NCI-H2081 treated with DMSO at 0.1 percent for 48 hours (cell line): ENCODE measurements at regions not wholly inside any gene's neighbourhood (a gene's known extent, or its start where the extent isn't known, plus 50 kb on each side); places are given as distances from the start of the nearest gene placed in this dataset.
"Not testable (repeated sequence)": the region's sequence is repeated elsewhere in the genome, so short reads cannot be mapped to it uniquely, and the experiment has no call there.

Experiments used
- DNase-seq: peaks from one replicate; lab custom pipeline; 2025; lab: John Stamatoyannopoulos, UW

DNA sequence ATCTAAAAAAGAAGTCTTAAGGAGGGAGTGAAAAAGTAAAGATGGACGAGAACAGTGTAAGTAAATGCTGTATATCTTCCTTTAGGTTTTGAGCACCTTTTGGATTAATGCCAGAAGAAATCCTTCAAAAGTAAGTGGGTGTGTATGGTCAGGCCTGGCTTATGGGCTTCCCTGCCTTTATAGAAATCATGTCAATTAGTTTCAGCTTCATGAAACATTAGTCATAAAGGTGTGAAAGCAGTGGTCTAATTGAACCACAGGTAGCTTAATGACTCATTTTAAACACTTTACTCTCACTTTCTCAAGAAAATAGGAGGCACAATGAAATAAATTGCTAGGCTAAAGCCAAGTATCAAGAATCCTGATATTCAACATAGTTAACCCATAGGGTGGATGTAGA is 467.4 kb upstream of the DPPA4 start:
- no peak for DNase-seq

DNA sequence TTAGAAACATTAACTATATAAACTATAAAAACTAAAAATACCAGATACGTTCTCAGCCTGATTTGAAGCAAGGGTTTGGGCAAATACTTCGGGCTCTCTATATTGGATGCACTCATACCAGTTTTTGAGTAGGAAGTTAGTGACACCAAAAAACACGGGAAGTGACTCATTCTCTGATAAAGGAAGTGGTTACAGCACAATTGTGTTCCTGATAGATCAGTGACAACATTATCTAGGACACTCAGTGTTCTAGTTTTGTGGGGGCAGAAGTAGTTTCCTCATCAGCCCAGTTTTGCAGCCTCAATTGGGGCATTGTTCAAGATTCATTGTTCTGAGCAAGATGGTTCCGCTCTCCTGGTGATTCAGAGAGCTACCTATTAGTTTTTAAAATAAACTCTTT is 469.6 kb upstream of the DPPA4 start:
- DNase-seq, result no peak

DNA sequence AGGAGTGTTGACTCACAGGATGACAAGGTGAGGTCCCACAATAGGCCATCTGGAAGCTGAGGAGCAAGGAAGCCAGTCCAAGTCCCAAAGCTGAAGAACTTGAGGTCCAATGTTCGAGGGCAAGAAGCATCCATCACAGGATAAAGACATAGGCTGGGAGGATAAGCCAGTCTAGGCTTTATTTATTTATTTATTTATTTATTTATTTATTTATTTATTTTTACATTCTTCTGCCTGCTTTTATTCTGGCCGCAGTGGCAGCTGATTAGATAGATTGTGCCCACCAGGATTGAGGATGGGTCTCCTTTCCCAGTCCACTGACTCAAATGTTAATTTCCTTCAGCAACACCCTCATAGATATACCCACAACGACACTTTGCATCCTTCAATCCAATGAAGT is 472.2 kb upstream of the DPPA4 start:
- DNase-seq, result no peak

DNA sequence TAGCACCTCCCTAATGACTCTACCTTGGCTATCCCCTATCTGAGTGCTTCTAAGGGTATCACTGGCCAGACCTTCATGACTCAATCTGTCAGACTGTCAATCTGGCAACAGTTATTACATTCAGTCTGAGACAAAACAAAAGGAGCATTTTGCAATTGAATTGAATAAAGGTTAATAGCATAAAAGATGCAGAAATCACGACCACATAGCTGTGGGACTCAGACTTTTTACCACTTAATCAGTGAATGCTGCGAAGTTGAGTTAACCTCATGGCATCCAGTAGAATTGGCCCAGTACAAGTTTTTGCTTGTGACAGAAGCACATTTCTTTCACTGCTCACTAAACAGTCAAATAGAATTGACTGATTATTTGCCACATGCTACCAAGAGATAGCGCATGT is 480.7 kb upstream of the DPPA4 start:
- no peak for DNase-seq

DNA sequence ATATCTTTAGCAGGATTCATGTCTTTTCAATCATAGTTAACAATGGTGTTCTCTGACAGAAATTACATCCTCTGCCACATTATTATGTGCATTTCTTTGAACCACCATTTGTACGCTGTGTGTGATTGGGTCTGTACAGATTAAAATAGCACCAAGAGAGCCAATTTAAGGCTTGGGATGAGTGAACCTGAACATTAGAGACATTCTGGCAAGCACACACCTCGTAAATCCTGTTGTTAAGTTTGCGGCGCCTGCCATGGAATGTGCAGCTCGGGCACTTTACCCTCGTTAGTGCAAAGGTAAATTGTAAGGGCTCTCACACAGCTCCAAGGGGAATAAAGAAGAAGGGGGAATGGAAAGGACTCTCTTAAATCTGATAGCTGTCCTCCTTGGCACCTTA is 482.4 kb upstream of the DPPA4 start:
- DNase-seq, result no peak

DNA sequence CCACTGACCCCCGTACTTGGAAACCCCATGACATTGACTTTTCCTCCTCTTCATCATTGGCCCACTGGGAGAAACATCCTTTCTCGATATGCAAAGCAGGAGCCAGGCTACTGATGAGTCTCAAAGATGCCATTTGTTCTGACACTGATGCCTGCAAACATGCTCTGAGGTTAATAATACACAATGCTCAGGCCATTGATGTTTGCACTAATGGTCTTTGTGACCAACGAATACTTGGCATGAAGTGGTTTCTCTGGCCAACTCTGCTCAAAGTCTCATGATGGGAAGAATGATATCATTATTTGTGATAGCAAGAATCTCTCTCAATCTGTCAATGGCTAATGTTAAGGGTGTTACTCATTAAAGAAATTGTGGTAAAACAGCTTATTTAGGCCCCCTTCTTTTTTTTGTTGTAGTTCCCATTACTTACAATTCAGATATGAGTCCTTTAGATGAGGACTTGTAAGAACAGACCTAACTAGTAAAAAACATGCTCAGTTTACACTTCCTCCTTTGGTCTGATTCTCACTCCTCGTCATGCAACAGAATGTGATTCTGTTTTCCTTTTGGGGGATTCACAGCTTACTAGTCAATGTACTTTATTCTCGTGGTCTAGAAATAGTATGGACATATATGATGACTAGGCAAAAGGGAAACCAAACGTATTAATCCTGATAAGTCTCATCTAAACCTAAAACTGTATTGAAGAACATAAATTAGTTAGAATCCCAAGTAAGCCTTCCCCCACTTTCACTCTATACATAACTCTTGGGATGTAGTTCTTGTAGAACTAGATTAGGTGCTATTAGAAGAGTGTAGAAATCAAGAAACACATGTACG is 488.8 kb upstream of the DPPA4 start:
- no peak for DNase-seq

DNA sequence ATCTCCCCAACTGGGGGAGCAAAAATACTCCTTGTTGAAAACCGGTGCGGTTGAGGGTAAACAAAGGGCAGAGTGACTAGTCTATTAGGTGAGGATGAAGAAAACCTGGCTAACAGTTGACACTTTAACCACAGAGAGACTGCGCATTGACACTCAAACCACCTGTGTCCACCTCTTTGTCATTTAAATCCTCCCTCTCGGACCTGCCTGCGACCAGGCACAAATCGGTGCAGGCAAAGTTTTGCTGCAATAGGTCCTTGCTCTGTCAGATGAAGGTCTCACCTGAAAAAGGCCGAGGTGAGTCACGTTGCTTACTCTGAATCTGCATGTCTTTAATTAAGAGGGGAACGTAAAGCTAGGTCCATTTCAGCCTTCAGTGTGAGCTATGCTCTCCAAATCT is 494.1 kb upstream of the DPPA4 start:
- no peak for DNase-seq

DNA sequence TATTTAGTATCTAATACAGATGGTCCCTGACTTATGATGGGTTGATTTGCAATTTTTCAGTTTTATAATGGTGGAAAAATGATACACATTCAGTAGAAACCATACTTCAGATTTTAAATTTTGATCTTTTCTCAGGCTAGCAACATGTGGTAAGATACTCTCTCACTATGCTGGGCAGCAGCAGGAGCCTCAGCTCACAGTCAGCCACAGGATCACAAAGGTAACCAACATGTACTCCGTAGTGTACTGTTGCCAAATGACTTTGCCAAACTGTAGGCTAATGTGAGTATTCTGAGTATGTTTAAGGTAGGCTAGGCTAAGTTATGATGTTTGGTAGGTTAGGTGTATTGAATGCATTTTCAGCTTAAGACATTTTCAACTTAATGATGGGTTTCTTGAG is 498.6 kb upstream of the DPPA4 start:
- DNase-seq, result no peak

DNA sequence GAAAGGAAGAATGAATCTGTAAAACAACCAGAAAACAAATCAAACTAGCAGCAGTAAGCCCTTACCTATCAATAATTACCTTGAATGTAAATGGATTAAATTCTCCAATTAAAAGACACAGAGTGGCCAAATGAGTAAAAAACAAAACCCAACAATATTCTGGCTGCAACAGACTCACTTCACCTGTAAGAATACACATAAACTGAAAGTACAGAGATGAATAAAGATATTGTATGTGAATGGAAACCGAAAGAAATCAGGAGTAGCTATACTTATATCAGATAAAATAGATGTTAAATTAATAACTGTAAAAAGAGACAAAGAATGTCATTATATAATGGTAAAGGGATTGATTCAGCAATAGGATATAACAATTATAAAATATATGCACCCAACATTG is 514.5 kb upstream of the DPPA4 start:
- DNase-seq, result no peak

DNA sequence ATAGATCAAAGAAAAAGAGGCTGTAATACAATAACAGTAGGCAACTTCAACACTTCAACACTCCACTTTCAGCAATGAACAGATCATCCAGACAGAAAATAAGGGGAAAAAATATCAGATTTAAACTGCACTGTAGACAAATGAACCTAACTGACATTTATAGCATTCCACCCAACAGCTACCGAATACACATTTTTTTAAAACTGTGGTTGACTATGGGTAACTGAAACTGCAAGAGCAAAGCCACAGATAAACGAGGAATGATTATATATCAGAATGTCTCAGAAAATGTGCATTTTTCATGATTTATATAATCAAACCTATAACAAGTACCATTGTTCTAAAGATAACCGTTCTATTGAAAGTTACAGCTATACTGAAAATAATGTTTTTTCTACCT is 514.9 kb upstream of the DPPA4 start:
- DNase-seq, result no peak

DNA sequence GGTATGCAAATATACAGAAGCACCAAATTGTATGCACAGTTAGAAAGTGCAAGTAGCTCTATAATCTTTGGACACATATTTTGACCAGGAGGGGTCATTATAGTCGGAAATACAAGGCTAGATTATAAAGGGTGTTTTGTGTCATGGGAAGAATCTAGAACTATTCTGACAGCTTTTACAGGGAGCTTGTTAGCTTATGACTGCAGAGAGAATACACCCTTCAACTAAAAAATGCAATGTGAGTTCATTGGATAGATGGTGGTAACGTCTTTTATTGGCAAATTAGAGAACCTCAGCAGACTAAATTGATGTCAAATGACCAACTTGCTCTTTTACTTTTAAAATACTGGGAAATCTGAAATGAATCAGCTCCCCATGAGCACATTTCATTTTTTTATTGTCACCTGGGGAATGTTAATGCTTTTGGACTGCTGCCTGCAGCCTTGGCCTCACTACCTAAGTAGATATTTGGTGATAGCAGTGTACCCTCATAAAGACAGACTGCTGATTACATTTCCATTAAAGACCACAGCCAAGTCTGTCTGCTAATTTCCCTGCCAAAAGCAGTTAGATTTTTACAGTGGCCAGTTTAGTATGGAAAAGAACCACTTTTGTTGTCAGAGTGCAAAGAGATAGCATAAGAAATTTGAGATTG is 515.9 kb upstream of the DPPA4 start:
- DNase-seq, result no peak

DNA sequence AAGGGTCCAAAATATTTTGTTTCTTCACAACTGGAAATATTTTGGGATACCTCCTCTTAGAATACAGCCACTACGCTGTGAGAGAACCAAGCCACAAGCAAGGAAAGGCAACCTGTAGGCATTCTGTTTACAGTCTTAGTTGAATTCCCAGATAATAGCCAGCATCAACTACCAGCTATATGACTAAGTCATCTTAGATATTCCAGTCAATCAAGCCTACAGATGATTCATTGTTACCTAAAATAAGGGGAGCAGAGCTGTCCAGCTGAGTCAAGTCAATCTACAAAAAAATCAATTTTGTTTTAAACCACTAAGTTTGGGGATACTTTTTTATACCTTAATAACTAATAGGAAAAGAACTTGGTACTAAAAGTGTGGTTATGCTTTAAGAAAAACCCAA is 526.4 kb upstream of the DPPA4 start:
- DNase-seq, result no peak

DNA sequence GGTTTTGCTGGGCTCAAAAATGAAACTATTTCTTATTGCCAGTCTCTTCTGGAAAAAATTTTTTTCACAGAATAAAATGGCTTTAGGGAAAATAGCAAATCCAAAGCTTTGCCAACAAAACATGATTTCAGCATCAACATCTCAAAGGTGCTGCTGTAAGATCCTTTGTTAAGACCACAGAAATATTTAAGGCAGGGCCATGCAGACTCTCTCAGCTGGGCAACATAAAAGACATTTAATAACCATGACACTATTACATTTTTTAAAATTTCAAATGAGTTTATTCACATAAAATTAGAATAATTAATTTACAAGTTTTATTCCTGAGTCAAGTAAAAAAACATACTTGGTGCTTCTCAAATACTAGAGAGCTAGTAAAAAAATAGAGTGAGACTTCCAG is 527.1 kb upstream of the DPPA4 start:
- DNase-seq, result no peak

DNA sequence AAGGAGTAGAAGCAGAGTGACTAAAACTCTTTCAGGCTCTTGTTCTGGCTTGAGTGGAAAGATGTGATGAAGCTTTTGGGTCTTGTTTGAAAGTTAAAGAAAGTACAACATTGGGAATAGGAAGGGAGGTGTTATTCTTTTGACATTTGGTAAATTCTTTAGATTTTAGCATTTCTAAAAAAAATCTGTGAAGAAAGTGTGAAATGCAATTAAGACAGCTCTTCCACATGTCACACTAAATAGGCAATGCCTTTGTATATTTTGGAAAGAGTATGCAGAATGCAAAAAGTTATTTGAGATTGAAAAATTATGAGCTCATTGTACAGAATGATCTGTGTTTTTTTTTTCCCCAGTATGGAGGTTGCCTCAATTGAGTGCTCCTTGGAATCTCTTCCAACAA is 532.2 kb upstream of the DPPA4 start:
- no peak for DNase-seq

DNA sequence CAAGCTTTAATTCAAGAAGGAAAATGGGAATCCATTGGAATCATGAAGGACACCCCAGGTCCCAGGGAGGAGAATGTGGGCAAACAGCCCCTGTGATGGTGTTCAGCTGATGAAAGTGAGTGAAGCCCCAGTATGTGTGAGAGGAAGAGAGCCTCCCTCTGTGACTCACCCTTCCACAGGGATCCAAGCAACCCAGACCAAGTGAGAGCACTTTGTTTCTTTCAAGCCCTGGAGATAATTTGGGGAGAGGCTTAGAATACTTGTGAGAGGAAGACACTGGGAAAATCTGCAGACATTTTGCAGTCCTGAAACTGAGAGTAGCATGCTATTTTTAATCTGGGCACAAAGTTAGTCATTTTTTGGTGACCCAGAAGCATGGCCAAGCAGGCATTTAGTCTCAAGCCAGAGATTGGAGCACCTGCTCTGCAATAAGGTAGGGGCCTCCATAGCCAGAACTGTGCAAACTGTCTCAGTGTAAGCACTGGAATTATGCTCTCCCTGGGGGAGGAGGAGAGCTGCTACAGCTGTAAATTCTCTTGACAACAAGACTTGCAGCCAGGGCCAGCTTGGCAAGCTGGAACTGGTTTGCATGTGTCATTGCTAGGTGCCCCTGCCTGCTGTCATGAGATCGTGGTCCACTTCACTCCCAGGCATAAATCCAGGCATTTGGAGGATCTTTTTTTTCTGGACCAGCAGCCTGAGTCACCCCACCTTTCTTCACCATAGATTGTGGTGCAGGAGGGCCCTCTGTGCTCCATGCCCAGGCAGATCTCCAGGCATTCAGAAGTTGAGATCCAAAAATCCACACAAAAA is 537.8 kb upstream of the DPPA4 start:
- DNase-seq, result no peak

DNA sequence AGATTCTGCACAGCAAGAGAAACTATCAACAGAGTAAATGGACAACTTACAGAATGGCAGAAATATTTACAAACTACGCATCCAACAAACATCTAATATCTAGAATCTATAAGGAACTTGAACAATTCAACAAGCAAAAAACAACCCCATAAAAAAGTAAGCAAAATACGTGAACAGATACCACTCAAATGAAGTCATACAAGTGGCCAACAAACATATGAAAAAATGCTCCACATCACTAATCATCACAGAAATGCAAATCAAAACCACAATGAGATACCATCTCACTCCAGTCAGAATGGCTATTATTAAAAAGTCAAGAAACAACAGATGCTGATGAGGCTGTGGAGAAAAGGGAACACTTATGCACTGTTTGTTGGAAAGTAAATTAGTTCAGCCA is 540.3 kb upstream of the DPPA4 start:
- DNase-seq, result not testable (repeated sequence)

DNA sequence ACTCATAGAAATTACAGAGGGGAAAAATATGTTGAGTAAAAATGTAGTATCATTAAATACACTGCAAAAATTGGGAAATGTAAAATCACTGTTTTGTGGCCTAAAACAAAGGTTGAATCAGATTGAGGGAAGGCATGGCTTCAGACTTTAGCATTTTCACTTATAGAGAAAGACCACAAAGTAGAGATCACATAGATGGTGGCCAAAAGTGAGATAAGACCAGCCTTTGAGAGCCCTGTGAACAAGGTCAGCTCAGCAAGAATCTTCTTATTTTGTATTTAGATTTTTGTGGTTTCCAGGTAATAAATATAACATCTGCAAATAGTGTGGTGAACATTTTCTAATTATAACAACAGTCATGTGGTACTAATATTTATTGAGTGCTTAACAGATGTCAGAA is 544.8 kb upstream of the DPPA4 start:
- DNase-seq, result no peak

DNA sequence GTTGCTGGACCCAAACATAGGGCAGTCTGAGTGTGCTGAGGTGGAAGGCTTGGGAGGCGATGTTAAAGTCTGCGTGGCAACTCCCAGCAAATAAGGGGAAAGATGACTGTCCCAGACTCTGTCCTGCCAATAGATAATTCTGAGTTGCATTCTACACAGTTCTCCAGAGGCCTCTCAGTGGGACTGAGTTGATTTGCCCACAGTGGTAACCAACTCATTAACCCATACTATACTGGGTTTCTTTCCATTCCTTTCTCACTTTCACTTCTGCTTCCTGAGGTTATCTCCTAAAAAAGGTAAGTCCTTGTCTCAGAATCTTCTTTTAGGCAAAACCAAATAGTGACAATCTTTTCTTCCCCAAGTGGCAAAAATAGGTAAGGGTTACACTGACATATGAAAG is 549.9 kb upstream of the DPPA4 start:
- DNase-seq, result no peak

DNA sequence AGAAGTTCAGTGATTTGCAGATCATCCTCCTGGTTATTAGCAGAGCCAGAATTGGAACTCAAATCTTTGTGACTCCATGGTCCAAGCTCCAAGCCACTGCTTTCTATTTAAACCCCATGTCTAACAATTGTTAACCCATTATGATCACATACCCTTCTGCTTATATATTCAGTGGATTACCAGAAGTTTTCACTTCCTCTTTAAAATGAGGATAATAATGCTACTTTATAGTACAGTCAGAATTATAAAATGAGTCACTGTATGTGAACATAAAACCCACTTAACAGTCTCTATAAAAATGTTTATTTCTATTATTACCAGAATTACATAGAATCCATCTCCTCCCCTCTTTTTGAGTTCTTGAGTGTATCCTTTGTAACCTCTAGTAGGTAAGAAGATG is 550.7 kb upstream of the DPPA4 start:
- DNase-seq, result no peak

DNA sequence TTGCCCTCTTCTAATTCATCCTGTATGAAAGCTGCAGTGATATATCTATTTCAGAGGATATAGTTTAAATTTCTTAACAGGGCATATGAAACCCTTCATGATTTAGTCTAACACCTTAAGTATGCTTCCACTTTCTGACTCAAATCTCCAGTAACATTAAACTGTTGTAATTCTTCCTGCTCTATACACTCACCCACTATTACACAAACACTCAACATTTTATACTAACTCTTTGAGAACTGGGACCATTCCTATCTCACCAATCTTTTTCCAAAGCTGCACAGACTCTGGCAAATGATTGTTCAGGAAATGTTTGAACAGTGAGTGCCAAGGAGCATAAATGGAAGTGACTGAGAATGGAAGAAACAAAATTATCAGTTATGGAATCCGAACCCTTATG is 560.4 kb upstream of the DPPA4 start:
- no peak for DNase-seq

DNA sequence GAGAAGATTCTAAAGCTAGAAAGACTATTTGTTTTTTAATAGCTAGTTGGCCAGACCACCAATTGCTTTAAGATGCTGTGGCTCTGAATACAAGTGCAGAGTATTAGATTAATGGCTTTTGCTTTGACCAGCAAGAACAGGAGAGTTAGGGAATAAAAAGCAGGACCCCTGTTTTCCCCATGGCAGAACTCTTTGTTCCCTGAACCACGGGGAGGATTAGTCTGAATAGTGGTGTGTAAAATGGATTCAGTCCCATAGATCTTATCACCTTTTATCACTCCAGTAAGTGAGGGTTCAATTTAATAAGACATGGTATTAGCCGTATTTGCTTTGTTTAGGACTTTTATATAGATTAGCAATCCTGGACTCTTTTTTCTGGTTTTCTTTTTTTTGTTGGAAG is 562.6 kb upstream of the DPPA4 start:
- DNase-seq, result no peak

DNA sequence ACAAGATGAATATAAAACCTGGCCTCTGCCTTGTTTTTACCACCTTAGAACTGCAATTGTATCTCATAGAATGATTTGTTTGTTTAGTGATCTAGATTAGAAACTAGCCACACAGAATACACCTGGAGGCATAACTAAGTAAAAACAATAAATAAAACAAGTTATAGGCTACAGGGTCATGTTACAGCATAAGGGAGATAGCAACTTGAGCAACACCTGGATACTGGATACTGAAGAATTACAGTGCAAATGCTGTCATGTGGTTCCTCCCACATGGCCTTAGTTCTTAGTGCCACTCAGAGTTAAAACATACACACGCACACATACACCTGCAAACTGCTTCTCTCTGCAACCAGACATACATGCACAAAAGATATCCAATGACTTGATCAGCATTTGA is 563.4 kb upstream of the DPPA4 start:
- peak; percentile 47 for DNase-seq

DNA sequence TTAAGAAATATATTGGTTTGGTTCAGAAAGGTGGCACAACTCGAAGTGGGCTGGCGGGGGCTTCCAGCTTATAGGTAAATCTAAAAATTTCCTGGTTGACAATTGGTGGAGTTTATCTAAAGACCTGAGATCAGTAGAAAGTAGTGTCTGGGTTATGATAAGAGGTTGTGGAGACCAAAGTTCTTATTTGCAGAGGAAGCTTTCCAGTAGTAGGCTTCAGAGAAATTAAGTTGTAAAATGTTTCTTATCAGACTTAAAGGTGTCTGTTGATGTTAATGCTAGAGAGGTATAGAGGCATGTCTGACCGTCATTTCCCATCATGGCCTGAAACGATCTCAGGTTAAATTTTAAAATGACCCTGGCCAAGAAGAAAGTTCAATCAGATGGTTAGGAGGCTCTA is 565.2 kb upstream of the DPPA4 start:
- no peak for DNase-seq
